ENCODE measurements at regions not wholly inside any gene's neighbourhood (a gene's known extent, or its start where the extent isn't known, plus 50 kb on each side); places are given as distances from the start of the nearest gene placed in this dataset.
A peak's percentile ranks its signal among the peaks of the same experiment; 100 is the strongest.

GRCh38 chr11:95294701-95295100 is 63.7 kb upstream of the SESN3 start (continued):
- TF ChIP-seq, protein P1, sequence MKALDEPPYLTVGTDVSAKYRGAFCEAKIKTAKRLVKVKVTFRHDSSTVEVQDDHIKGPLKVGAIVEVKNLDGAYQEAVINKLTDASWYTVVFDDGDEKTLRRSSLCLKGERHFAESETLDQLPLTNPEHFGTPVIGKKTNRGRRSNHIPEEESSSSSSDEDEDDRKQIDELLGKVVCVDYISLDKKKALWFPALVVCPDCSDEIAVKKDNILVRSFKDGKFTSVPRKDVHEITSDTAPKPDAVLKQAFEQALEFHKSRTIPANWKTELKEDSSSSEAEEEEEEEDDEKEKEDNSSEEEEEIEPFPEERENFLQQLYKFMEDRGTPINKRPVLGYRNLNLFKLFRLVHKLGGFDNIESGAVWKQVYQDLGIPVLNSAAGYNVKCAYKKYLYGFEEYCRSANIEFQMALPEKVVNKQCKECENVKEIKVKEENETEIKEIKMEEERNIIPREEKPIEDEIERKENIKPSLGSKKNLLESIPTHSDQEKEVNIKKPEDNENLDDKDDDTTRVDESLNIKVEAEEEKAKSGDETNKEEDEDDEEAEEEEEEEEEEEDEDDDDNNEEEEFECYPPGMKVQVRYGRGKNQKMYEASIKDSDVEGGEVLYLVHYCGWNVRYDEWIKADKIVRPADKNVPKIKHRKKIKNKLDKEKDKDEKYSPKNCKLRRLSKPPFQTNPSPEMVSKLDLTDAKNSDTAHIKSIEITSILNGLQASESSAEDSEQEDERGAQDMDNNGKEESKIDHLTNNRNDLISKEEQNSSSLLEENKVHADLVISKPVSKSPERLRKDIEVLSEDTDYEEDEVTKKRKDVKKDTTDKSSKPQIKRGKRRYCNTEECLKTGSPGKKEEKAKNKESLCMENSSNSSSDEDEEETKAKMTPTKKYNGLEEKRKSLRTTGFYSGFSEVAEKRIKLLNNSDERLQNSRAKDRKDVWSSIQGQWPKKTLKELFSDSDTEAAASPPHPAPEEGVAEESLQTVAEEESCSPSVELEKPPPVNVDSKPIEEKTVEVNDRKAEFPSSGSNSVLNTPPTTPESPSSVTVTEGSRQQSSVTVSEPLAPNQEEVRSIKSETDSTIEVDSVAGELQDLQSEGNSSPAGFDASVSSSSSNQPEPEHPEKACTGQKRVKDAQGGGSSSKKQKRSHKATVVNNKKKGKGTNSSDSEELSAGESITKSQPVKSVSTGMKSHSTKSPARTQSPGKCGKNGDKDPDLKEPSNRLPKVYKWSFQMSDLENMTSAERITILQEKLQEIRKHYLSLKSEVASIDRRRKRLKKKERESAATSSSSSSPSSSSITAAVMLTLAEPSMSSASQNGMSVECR (CRISPR knock-in tag; IDR thresholded peaks at IDR 0.05; ENCODE audit: borderline replicate concordance): no peak
- TF ChIP-seq JUN (CRISPR knock-in tag; IDR thresholded peaks at IDR 0.05) (no peak), KAT7 (CRISPR knock-in tag; IDR thresholded peaks at IDR 0.05; ENCODE audit: borderline replicate concordance) (no peak), ZNF281 (CRISPR knock-in tag; IDR thresholded peaks at IDR 0.05) (no peak), ATF3 (CRISPR knock-in tag; conservative IDR thresholded peaks at IDR 0.05) (no peak), ZNF512 (CRISPR knock-in tag; IDR thresholded peaks at IDR 0.05; ENCODE audit: borderline replicate concordance) (no peak), GRHL2 (CRISPR knock-in tag; IDR thresholded peaks at IDR 0.05; ENCODE audit: insufficient replicate concordance, severe bottlenecking) (no peak), ZNF423 (CRISPR knock-in tag; IDR thresholded peaks at IDR 0.05) (no peak), TEAD1 (CRISPR knock-in tag; IDR thresholded peaks at IDR 0.05) (no peak), ZNF232 (CRISPR knock-in tag; IDR thresholded peaks at IDR 0.05) (no peak), EMX1 (CRISPR knock-in tag; IDR thresholded peaks at IDR 0.05) (no peak), JAZF1 (CRISPR knock-in tag; IDR thresholded peaks at IDR 0.05) (no peak), SMAD4 (CRISPR knock-in tag; IDR thresholded peaks at IDR 0.05) (no peak)
- TF ChIP-seq, protein P2, sequence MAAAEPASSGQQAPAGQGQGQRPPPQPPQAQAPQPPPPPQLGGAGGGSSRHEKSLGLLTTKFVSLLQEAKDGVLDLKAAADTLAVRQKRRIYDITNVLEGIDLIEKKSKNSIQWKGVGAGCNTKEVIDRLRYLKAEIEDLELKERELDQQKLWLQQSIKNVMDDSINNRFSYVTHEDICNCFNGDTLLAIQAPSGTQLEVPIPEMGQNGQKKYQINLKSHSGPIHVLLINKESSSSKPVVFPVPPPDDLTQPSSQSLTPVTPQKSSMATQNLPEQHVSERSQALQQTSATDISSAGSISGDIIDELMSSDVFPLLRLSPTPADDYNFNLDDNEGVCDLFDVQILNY (CRISPR knock-in tag; IDR thresholded peaks at IDR 0.05): no peak

- ChIA-PET CTCF (interaction anchor here (0.5 to 0.8 kb wide), 3 partner anchors 44 to 461 kb away, joined by 3 to 4 read pairs (median 3); no protein-coding TSS in a partner anchor), POLR2A (no interaction called here)
- Mint-ChIP-seq H3K27ac (no peak overlapping the region), H3K9me3 (no peaks in the 10 kb centered on the region), H3K27me3 (ENCODE audit: low read depth) (no peaks in the 10 kb centered on the region), H3K36me3 (no peaks in the 10 kb centered on the region), H3K4me1 (peaks cover 61% of the 10 kb centered on the region), H3K4me3 (no peak overlapping the region)
- ATAC-seq (peak; percentile 62), DNase-seq (ENCODE audit: low spot score) (no peak)
- TF ChIP-seq, protein P3, sequence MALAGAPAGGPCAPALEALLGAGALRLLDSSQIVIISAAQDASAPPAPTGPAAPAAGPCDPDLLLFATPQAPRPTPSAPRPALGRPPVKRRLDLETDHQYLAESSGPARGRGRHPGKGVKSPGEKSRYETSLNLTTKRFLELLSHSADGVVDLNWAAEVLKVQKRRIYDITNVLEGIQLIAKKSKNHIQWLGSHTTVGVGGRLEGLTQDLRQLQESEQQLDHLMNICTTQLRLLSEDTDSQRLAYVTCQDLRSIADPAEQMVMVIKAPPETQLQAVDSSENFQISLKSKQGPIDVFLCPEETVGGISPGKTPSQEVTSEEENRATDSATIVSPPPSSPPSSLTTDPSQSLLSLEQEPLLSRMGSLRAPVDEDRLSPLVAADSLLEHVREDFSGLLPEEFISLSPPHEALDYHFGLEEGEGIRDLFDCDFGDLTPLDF (CRISPR knock-in tag; IDR thresholded peaks at IDR 0.05): no peak
- TF ChIP-seq SMAD4 (CRISPR knock-in tag; IDR thresholded peaks at IDR 0.05): no peak
- no peak for TF ChIP-seq SMAD3 (CRISPR knock-in tag; IDR thresholded peaks at IDR 0.05; ENCODE audit: borderline replicate concordance)
- no peak for TF ChIP-seq KAT7 (CRISPR knock-in tag; IDR thresholded peaks at IDR 0.05; ENCODE audit: borderline replicate concordance)
- no peak for TF ChIP-seq ZNF138 (CRISPR knock-in tag; conservative IDR thresholded peaks at IDR 0.05)
- TF ChIP-seq, protein P4, sequence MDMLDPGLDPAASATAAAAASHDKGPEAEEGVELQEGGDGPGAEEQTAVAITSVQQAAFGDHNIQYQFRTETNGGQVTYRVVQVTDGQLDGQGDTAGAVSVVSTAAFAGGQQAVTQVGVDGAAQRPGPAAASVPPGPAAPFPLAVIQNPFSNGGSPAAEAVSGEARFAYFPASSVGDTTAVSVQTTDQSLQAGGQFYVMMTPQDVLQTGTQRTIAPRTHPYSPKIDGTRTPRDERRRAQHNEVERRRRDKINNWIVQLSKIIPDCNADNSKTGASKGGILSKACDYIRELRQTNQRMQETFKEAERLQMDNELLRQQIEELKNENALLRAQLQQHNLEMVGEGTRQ (CRISPR knock-in tag; IDR thresholded peaks at IDR 0.05): no peak
- no peak for TF ChIP-seq NR3C1 (CRISPR knock-in tag; conservative IDR thresholded peaks at IDR 0.05; ENCODE audit: low read depth)
- no peak for TF ChIP-seq CBFB (CRISPR knock-in tag; IDR thresholded peaks at IDR 0.05; ENCODE audit: low read depth)
- no peak for TF ChIP-seq EMX1 (CRISPR knock-in tag; IDR thresholded peaks at IDR 0.05)
- TF ChIP-seq, protein P5, sequence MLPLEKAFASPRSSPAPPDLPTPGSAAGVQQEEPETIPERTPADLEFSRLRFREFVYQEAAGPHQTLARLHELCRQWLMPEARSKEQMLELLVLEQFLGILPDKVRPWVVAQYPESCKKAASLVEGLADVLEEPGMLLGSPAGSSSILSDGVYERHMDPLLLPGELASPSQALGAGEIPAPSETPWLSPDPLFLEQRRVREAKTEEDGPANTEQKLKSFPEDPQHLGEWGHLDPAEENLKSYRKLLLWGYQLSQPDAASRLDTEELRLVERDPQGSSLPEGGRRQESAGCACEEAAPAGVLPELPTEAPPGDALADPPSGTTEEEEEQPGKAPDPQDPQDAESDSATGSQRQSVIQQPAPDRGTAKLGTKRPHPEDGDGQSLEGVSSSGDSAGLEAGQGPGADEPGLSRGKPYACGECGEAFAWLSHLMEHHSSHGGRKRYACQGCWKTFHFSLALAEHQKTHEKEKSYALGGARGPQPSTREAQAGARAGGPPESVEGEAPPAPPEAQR (CRISPR knock-in tag; IDR thresholded peaks at IDR 0.05): no peak
- no peak for TF ChIP-seq FOXP1 (CRISPR knock-in tag; IDR thresholded peaks at IDR 0.05; ENCODE audit: borderline replicate concordance)
Measured at GRCh38 chr11:95293116-95293515, 62.1 kb upstream of the SESN3 start.

Data from WTC11 (cell line).